ENCODE measurements at regions not wholly inside any gene's neighbourhood (a gene's known extent, or its start where the extent isn't known, plus 50 kb on each side); places are given as distances from the start of the nearest gene placed in this dataset.

DNA sequence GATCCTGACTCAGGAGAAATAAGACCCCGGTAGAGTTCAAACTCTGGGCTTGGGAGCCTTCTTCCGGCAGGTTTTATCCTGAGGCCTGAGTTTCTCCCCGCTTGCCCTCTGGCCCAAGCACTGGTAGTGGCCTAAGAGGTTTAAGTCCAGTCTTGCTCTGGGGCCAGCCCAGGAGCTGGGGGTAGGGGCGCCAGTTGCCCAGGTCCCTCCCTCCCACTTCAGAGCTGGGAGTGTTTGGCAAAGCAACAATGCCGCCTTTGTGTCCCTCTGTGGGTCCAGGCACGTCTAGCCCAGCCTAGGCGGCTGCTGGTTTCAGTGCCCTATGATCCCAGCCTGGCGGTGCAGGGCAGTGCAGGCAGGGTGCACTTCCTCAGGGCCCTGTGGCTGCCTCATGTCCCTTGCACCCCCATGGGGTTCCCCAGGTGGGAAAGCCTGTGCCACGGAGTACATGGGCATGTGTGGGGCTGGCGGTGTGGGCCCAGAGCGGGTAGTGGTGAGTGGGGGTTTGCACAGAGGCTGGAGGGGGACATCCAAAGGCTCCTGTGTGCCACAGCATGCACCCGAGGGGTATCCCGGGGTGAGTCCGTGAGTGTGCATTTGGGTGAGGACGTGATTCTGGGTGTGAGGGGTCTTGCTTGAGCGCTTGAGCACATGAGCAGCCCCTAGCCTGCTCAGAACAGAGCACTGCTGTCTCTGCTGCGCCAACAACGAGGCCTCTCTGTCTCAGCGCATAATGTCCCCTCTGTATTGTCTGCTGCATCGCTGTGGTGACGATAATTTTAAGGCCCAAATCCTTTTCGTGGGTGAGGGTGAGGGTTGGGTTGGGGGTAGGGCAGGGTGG, 61.7 kb upstream of the PSD2 start:
- Histone ChIP-seq H3K27ac (ENCODE audit: low read depth, low read length) (no peak overlapping the region; the same call in 1 of the 2 replicates), H3K9me3 (ENCODE audit: insufficient read depth, low read depth, low read length) (no peaks in the 10 kb centered on the region), H3K4me1 (ENCODE audit: insufficient read depth, low read length) (peaks cover 3% of the 10 kb centered on the region; the same call in 1 of the 2 replicates), H3K9ac (ENCODE audit: low read depth, low read length) (no peak overlapping the region), H3K36me3 (ENCODE audit: insufficient read depth, low read length) (no peaks in the 10 kb centered on the region), H3K4me3 (ENCODE audit: low read length) (no peak overlapping the region), H3K27me3 (ENCODE audit: insufficient read depth, low read length) (no peaks in the 10 kb centered on the region)
- 86% methylated on average over 22 of the region's 22 CpGs for WGBS

DNA sequence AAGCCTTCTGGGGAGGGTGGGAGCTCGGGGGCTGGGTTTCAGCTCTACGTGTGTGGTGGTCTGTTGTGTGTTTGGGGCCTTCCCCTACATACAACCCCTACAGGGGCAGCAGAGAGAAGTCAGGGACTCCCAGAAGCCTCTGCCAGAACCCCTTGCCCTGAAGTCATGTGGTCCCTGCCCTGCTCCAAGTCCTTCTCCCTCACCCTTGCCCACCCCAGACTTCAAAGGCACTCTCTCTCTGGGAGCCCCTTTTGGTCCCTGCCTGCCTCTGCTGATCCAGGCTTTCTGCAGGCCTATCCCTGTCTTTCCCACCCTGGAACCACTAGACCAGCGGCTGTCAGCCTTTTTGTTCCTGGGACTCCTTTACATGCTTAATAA, 61.1 kb upstream of the PSD2 start:
- Histone ChIP-seq H3K9me3 (ENCODE audit: insufficient read depth, low read depth, low read length) (no peaks in the 10 kb centered on the region), H3K9ac (ENCODE audit: low read depth, low read length) (no peak overlapping the region), H3K36me3 (ENCODE audit: insufficient read depth, low read length) (no peaks in the 10 kb centered on the region), H3K27me3 (ENCODE audit: insufficient read depth, low read length) (no peaks in the 10 kb centered on the region), H3K4me1 (ENCODE audit: insufficient read depth, low read length) (peaks cover 3% of the 10 kb centered on the region; the same call in 1 of the 2 replicates), H3K27ac (ENCODE audit: low read depth, low read length) (no peak overlapping the region), H3K4me3 (ENCODE audit: low read length) (no peak overlapping the region)
- 85% methylated on average over 1 of the region's 3 CpGs for WGBS

DNA sequence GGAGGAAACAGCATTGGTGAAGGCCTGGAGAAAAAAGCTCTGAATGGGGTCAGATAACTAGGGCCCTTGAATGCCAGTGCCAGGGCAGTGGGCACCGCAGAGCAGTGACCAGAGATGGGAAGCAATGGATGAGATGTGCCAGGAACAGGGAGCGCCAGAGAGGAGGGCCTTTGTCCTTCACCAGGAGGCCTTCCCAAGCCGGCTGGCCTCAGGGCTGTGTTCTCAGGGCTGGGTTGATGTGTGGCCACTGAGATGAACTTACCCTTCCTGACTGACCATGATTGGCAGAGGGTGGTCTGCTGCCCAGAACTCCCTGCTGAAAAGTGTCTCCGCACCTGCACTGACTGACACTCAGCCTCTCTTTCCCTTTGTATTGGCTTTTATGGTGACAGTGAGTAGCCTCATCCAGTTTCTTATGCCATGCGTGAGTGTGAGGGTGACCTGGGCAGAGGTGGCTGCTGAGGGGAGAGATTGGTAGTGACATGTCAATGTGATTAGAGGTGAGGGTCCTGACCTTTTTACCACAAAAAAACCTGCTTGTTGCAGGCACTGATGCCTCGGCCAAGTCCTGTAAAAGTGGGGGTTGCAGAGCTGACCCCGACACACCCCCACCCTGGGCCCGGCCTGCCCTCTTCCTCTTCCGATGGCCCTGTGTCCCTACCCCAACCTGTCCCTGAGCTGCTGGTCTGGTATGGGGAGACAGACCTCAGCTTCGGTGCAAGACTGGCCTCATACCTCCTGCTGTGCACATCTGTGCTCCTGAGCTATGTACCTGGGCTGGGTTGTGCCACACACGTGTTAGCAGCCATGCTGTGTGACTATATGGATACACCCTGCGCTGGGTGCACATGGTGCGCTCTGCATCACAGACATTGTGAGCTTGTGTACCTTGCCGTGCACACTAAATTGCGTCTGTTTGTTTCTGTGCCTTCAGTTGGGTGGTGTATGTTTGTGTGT, 57.1 kb upstream of the PSD2 start:
- H3K27me3 ChIP-seq (ENCODE audit: insufficient read depth, low read length), result no peaks in the 10 kb centered on the region
- 92% methylated on average over 15 of the region's 15 CpGs for WGBS
- H3K4me1 ChIP-seq (ENCODE audit: insufficient read depth, low read length), result peaks cover 12% of the 10 kb centered on the region
- no peaks in the 10 kb centered on the region for H3K36me3 ChIP-seq (ENCODE audit: insufficient read depth, low read length)
- no peak overlapping the region for H3K9ac ChIP-seq (ENCODE audit: low read depth, low read length)
- no peak overlapping the region for H3K27ac ChIP-seq (ENCODE audit: low read depth, low read length)
- H3K4me3 ChIP-seq (ENCODE audit: low read length), result no peak overlapping the region
- no peaks in the 10 kb centered on the region for H3K9me3 ChIP-seq (ENCODE audit: insufficient read depth, low read depth, low read length)

DNA sequence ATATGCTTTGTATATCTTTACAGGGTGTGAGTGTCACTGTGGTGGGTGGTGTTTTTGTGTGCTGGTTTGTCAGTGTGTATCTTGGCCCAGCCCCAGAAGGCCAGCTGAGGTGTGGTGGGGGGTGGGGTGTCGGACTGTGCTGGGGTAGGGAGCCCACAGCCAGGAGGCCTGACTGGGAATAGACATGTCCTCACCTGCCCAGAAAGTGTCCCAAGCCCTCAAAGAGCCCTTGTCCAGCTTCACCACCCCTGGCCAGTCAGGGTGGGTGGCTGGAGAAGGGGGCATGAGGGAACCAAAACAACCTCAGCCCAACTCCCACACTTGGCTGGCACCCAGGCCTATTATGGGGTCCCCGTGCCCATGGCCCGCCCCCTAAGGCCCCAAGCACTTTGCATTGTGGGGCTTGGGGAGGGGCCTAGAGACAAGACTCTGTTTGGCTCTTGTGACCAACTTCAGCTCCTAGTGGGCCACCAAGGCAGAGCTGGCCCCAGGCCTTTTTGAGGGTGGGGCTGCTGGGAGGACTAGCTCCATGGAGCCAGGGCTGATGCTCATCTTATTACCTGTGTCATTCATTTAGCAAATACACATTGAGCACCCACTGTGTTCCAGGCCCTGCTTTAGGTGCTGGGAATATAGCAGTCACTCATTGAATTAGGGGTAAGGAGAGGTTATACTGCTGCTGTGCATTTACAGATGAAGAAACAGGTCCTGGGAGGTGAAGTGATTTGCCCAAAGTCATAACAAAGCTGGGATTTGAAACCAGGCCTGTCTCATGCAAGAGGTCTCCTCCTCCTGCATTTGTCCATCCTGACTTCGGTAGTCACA, 56.2 kb upstream of the PSD2 start:
- H3K27me3 ChIP-seq (ENCODE audit: insufficient read depth, low read length), result no peaks in the 10 kb centered on the region
- H3K27ac ChIP-seq (ENCODE audit: low read depth, low read length), result no peak overlapping the region
- no peak overlapping the region for H3K4me3 ChIP-seq (ENCODE audit: low read length)
- no peaks in the 10 kb centered on the region for H3K9me3 ChIP-seq (ENCODE audit: insufficient read depth, low read depth, low read length)
- WGBS, result 91% methylated on average over 4 of the region's 4 CpGs
- H3K9ac ChIP-seq (ENCODE audit: low read depth, low read length), result no peak overlapping the region
- H3K36me3 ChIP-seq (ENCODE audit: insufficient read depth, low read length), result no peaks in the 10 kb centered on the region
- peaks cover 12% of the 10 kb centered on the region for H3K4me1 ChIP-seq (ENCODE audit: insufficient read depth, low read length)

DNA sequence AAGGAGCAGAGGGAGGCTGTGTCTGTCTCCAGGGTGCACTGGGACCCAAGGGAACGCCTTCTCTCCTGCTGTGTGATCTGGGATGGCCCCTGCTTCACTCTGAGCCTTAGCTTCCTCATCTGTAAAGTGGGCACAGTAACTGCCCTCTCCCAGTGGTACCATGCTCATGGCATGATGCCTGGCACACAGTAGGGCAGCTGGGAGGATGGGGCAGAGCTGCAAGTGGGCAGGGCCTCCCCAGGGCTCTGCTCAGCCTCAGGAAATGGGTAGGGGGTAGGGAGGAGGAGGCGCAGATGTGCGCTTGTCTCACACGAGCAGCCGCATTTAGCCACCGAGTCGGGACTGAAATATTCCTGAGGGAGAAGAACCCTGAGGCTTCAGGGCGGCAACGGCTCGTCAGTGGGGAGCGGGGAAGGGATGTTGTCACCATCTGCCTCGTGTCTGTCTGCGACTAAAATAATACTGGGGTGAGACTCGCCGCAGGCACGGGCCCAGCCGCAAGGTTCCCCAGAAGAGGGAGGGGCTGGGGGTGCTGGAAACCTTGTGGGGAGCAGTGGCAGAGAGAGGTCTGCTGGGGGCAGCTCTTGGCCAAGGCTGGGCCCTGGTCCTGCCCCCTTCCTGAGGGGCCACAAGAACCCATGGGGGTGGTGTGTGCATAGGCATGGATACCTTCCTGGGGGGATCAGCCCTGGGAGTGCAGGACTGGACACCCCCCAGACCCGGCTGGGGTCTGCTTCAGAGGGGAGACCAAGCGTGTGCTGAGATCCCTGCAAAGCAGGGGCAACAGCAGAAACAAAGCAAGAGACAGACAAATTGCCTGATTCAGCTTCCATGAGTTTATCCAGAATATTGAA, 55.2 kb upstream of the PSD2 start:
- Histone ChIP-seq H3K9me3 (ENCODE audit: insufficient read depth, low read depth, low read length) (no peaks in the 10 kb centered on the region), H3K4me1 (ENCODE audit: insufficient read depth, low read length) (peaks cover 20% of the 10 kb centered on the region), H3K9ac (ENCODE audit: low read depth, low read length) (no peak overlapping the region), H3K27ac (ENCODE audit: low read depth, low read length) (no peak overlapping the region), H3K4me3 (ENCODE audit: low read length) (no peak overlapping the region), H3K36me3 (ENCODE audit: insufficient read depth, low read length) (no peaks in the 10 kb centered on the region), H3K27me3 (ENCODE audit: insufficient read depth, low read length) (peaks cover 4% of the 10 kb centered on the region; the same call in 1 of the 2 replicates)
- WGBS, result 84% methylated on average over 19 of the region's 19 CpGs

DNA sequence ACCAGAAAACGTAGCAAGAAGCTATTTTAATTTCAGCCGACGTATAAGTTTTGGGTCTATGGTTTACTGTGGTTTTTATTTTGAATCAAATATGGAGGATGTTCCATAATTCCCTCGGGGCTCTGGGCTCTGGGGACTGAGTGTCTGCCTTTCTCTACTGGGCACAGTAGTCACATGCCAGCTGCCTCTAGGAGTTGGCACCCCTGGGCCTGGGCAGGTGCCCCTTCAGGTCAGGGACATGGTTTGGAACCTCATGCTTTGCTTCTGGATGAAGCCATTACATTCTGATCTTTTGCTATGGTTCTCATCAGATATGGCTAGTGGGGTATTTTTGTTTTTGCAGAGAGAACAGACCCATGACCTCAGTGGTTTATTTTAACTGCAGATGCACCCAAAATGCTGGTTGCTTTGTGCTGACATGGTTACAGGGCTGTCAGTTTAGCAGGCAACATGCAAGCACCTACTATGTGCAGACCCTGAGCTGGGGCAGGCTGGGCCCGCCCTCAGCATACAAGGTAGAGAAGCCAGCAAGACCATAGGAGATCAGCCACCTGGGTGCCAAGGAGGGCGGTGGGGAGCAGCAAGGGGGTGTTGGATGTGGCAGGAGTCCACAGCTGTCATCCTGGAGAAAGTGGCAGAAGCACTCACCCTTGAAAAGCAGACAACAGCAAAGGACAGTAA, 54.5 kb upstream of the PSD2 start:
- no peaks in the 10 kb centered on the region for H3K9me3 ChIP-seq (ENCODE audit: insufficient read depth, low read depth, low read length)
- H3K36me3 ChIP-seq (ENCODE audit: insufficient read depth, low read length), result no peaks in the 10 kb centered on the region
- H3K9ac ChIP-seq (ENCODE audit: low read depth, low read length), result no peak overlapping the region
- H3K4me1 ChIP-seq (ENCODE audit: insufficient read depth, low read length), result peaks cover 26% of the 10 kb centered on the region
- 91% methylated on average over 6 of the region's 6 CpGs for WGBS
- H3K4me3 ChIP-seq (ENCODE audit: low read length), result no peak overlapping the region
- H3K27ac ChIP-seq (ENCODE audit: low read depth, low read length), result no peak overlapping the region
- peaks cover 4% of the 10 kb centered on the region; the same call in 1 of the 2 replicates for H3K27me3 ChIP-seq (ENCODE audit: insufficient read depth, low read length)

DNA sequence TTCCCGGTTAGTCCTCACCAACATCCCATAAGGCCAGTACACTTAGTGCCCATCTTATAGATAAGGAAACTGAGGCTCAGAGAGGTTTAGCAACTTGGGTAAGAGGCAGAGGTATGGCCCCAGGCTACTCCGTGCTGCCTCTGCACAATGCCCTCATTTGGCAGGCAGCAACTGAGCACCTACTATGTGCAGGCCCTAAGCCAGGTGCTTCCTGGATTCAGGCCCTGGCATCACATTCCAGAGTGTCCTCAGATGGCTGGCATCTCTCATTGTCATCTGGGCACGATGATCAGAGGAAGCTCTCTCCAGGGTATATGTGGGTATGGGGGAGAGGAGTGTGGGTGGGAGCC, 53.8 kb upstream of the PSD2 start:
- Histone ChIP-seq H3K36me3 (ENCODE audit: insufficient read depth, low read length) (no peaks in the 10 kb centered on the region), H3K4me3 (ENCODE audit: low read length) (no peak overlapping the region), H3K27me3 (ENCODE audit: insufficient read depth, low read length) (peaks cover 6% of the 10 kb centered on the region), H3K9me3 (ENCODE audit: insufficient read depth, low read depth, low read length) (no peaks in the 10 kb centered on the region), H3K4me1 (ENCODE audit: insufficient read depth, low read length) (peaks cover 26% of the 10 kb centered on the region), H3K27ac (ENCODE audit: low read depth, low read length) (no peak overlapping the region), H3K9ac (ENCODE audit: low read depth, low read length) (no peak overlapping the region)
- 85% methylated on average over 3 of the region's 3 CpGs for WGBS

DNA sequence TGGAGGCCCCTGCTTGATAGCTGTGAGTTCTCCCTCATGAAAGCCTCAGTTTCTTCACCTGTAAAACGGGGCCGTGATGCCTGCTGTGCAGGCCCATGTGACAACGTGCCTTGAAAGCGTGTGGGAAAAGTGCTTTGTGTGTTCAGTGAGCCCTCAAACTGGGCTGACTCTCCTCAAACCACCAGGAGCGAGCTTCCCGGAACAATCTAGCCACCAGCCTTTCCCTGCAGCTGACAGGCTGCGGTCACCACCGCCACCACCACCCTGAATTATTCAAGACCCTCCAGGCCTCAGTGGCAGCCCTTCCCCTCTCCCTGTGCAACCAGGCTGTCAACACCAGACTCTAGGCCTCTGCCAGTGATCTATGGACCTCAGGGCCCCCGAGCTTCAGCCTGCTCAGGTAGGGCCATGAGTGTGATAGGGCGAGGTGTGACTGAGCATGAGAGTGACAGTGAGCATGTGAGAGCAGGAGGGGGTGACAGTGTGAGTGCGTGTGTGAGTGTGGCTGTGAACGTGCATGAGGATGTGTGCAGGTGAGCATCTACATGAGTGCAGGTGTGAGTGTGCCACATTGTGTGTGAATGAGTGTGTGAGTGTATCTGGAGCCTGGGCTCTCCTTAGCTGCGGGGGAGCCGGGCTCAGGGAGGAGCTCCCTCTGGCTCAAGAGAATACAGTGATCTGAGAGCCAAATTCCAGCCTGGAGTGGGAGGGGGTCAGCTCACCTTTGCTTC, 53.3 kb upstream of the PSD2 start:
- H3K4me1 ChIP-seq (ENCODE audit: insufficient read depth, low read length), result peaks cover 26% of the 10 kb centered on the region
- H3K27ac ChIP-seq (ENCODE audit: low read depth, low read length), result no peak overlapping the region
- no peaks in the 10 kb centered on the region for H3K36me3 ChIP-seq (ENCODE audit: insufficient read depth, low read length)
- H3K9me3 ChIP-seq (ENCODE audit: insufficient read depth, low read depth, low read length), result no peaks in the 10 kb centered on the region
- no peak overlapping the region for H3K4me3 ChIP-seq (ENCODE audit: low read length)
- H3K27me3 ChIP-seq (ENCODE audit: insufficient read depth, low read length), result peaks cover 11% of the 10 kb centered on the region
- 77% methylated on average over 14 of the region's 14 CpGs for WGBS
- H3K9ac ChIP-seq (ENCODE audit: low read depth, low read length), result no peak overlapping the region

DNA sequence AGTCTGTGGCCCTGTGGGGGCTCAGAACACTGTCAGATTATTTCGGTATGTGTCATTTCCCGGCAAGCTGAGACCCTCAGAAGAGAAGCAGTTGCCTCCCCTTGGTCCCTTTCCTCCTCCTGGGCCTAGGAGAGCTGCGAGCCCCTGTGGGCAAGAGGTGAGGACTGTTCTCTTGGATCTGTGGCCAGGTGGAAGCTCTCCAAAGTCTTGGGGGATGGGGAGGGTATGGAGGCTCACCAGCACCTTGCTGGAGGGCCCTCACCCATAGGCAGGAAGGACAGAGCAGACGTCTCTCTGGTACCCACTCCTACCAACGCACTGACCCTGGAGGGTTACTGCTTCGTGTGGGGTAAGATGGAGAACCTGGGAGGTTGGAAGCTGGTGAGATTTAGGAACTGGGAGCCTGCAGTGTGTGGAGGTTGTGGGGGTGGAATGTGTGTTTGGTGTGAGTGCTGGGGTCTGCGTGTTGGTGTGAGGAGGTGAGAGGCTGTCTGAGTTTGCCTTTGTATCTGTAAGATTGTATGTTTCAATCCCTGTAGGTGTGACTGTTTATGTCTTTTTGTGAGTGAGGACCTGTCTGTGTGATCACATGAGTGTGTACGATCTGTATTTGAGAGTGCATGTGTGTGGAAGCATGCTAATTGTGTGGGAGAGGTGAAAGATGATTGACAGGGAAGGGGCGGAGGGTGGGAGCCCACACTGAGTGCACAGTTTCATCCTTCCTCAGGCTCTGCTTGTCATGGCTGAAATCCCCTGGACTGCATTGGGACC, 52.4 kb upstream of the PSD2 start:
- H3K9me3 ChIP-seq (ENCODE audit: insufficient read depth, low read depth, low read length), result no peaks in the 10 kb centered on the region
- H3K4me3 ChIP-seq (ENCODE audit: low read length), result no peak overlapping the region
- H3K4me1 ChIP-seq (ENCODE audit: insufficient read depth, low read length), result peaks cover 27% of the 10 kb centered on the region
- H3K36me3 ChIP-seq (ENCODE audit: insufficient read depth, low read length), result no peaks in the 10 kb centered on the region
- H3K27ac ChIP-seq (ENCODE audit: low read depth, low read length), result no peak overlapping the region
- H3K9ac ChIP-seq (ENCODE audit: low read depth, low read length), result no peak overlapping the region
- H3K27me3 ChIP-seq (ENCODE audit: insufficient read depth, low read length), result peaks cover 20% of the 10 kb centered on the region
- WGBS, result 84% methylated on average over 9 of the region's 9 CpGs

Measured in HUES64 (cell line).